ENCODE measurements at regions not wholly inside any gene's neighbourhood (a gene's known extent, or its start where the extent isn't known, plus 50 kb on each side); places are given as distances from the start of the nearest gene placed in this dataset.
"Not testable (repeated sequence)": the region's sequence is repeated elsewhere in the genome, so short reads cannot be mapped to it uniquely, and the experiment has no call there.

DNA sequence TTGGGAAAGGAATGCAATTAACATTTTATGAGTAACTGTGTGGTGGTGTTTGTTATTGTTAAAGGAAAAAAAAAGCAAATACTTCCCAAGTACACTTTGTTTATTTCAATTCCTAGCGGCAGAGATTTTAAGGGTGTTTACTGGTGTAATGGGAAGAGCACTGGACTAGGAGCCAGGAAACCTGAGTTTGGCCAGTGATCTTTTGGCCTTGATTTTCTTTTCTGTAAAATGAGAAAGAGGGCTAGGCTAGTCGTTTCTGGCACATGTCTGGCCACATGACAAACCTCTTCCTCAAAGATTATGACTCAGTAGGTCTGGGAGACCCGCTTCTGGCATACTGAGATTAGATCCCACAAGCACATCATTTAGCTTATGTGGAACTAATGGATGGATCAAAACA, 428.1 kb upstream of the NOX3 start:
- no peak for DNase-seq

DNA sequence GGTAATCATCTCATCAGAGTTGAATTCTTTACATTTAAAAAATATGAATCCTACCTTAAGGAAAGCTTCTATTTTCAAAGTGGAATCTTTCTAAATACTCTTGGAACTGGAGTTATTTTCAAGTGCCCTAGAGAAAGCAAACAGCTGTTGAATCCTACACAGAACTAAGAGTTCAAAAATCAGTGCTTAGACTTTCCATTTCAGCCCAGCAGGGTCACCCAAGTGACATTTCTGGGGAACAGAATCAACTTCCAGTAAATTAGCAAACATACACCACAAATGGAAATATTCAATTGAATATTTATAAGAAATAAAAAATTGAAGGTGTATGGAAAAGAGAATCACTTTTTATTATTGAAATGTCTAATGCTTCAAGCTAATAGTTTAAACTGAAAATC, 427.7 kb upstream of the NOX3 start:
- no peak for DNase-seq

DNA sequence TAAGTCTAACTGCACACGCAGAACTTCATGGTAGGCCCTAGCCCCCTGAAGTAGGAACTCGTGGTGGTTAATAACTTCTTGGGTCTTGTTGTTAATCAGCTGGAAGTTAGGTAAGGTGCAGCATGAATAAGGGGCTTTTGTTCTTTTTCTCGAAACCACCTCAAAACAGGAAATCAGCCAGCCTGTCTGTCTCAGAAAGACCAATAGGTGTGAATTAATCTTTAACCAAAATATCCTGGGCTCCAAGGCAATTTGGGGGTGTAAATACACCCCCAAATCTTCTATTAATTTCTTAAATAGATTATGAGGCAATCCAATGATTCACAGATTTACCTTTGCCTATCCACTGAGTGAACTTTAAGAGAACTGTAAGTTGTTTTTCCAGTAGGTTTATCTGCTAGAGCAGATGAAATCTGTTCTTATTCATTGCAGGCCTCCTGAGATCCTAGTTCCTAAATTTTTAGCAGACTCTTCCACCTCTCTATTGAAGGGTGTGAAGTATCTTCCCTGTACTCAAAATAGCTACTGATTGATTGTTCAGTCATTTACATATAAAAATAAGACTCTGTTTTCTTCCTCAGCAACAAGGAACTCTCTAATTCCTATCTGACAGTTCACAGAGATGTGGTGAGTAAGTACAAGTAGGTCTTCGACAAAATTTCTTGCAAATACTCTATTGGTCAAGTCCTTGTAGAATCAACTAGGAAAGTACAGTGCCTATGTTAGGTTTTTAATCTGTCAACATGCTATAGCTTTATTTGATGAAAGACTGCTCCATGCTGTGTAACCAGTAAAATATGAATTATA, 427.1 kb upstream of the NOX3 start:
- DNase-seq, result no peak

DNA sequence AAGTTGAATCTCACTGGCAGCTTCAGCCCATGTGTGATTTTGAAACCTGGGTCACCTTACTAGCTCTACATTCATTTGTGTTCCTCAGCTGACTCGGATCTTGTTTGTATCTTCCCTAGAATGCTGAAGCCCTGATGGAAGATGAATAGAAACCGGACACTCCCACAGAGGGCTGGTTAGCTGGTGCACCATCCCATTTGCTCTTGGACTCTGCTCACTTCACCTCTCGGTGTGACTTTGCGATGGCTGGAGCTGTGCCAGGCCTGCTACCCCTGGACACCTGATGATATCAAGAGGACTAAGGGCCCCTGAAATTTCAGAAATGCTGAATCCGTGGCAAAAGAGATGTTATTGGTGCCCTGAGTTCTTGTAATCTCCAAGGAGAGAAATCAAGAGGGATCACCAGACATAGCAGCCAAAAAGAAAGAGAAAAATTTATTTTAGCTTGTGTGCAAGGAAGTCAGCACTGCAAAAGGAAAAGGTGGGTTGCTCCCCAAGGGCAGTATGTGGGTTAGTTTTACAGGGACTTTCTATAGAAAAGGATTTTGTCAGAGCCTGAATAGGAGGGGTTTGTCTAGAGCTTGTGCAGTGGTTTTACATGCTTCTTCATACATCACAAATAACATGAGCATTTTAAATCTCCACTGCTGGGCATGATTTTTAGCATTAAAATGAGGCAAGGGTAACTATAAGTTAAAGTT, 426.3 kb upstream of the NOX3 start:
- DNase-seq, result no peak

DNA sequence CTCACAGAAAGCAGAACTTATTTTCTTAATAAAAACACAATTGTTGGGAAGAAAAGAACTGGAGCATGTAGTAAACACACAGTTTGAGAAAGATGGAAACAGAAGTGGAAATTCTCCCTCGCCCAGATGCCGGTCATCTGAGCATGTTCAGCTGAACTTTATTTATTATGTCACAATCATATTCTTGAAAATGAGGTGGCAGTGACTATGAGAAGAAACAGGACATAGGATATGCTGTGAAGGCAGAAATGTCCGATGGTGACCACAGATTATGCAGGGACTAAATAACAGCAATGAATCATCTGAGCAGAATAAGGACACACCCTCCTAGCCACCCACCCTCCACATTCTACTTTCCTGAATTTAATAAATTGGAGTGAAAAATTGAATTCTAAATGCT, 425.3 kb upstream of the NOX3 start:
- DNase-seq, result no peak

DNA sequence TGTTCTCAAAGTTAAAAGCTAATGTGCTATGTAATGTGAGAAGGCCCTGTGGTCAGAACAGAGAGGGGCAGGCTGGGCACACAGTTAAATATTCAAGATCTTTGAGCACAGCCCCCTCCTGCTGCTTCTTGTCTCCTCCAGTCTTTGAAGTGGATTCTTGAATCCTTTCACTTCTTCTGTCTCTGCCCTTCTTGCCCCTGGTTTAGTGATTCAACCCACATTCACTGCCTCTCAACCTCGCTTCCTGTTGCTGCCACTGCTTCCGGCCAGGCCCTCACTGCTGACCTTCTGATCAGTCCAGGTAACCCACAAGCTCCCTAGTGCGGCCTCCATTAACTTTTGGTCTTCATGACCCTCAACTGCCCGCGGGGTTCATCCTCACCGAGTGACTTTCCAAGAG, 417.3 kb upstream of the NOX3 start:
- no peak for DNase-seq

DNA sequence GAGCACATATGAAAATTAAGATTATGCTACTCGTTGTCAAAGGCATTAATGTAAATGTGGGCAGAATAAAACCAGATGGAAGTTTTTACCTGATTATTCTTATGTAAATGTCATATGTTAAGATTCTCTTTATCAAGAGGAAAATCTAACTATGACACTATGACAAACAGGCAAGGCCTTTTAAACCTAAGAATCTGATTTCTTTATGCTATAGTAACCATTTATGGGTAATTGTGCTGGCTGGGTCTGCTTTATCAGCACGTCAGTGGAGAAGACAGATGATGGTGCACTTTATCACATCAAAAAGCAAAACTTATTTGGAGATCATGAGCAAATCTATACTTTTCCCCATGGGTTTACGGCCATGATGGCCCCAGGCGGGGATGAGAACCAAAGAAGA, 412.0 kb upstream of the NOX3 start:
- no peak for DNase-seq

DNA sequence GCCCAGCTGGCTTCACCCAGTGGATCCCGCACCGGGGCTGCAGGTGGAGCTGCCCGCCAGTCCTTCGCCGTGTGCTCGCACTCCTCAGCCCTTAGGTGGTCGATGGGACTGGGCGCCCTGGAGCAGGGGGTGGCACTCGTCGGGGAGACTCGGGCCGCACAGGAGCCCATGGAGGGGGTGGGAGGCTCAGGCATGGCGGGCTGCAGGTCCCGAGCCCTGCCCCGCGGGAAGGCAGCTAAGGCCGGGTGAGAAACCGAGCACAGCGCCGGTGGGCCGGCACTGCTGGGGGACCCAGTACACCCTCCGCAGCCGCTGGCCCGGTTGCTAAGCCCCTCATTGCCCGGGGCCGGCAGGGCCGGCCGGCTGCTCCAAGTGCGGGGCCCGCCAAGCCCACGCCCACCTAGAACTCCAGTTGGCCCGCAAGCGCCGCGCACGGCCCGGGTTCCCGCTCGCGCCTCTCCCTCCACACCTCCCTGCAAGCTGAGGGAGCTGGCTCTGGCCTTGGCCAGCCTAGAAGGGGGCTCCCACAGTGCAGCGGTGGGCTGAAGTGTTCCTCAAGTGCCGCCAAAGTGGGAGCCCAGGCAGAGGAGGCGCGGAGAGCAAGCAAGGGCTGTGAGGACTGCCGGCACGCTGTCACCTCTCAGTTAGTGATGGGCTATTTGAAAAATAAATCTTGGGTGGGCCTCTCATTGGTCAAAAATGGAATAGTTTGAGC, 411.2 kb upstream of the NOX3 start:
- DNase-seq, result not testable (repeated sequence)

DNA sequence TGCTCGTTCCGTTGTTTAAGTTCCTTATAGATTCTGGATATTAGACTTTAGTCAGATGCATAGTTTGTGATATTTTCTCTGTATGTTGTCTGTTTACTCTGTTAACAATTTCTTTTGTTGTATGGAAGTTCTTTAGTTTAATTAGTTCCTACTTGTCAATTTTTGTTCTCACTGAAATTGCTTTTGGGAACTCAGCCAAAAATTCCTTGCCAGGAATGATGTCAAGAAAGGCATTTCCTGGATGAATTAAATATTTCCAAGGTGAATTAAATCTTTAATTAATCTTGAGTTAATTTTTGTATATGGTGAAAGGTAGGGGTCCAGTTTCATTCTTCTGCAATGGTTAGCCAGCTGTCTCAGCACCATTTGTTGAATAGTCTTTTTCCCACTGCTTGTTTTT, 406.2 kb upstream of the NOX3 start:
- no peak for DNase-seq

DNA sequence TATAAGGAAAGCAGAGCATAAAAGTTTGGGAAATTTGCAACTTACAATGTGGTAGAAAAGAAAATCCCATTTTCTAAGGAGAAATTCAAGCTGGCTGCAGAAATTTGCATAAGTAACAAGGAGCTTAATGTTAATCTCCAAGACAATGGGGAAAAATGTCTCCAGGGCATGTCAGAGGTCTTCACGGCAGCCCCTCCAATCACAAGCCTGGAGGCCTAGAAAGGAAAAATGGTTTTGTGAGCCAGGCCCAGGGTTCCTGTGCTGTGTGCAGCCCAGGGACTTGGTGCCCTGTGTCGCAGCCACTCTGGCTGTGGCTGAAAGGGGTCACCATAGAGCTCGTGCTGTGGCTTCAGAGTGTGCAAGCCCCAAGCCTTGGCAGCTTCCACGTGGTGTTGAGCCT, 403.3 kb upstream of the NOX3 start:
- not testable (repeated sequence) for DNase-seq

DNA sequence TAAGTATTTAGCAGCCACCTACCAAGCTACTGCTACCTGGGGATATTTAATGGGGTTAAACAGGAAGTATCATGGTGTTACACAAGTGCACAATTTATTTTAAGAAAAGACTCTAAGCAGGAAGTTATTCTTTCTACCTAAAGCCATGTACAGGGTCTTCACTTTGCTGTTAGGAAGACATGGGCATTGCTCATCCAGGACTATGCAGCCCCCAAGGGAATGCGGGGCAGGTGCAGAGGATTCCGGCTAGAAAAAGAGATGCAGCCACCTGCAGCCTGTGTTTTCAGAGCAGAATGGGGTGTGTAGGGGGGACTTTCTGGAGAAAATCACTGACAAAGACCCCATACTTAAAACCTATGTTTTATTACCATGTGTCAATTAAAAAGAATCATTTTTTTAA, 399.1 kb upstream of the NOX3 start:
- DNase-seq, result no peak

DNA sequence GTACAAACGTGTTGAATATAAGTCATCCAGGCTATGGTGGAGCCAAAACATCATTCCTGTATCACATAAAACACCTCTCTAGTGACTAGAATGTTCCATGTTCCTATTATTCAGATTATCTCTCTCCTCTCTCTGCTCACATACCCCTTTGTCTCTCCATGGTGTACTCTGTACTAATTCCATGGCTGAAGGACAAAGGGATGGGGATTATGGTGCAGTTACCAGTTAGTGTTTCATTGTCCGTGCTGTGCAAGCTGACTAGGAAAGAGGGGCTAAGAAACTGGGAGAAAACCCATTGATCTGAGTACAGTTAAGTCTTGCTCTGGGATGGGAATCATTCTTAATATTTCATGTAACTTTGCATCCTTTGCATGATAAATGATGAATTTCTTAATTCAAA, 397.4 kb upstream of the NOX3 start:
- no peak for DNase-seq

DNA sequence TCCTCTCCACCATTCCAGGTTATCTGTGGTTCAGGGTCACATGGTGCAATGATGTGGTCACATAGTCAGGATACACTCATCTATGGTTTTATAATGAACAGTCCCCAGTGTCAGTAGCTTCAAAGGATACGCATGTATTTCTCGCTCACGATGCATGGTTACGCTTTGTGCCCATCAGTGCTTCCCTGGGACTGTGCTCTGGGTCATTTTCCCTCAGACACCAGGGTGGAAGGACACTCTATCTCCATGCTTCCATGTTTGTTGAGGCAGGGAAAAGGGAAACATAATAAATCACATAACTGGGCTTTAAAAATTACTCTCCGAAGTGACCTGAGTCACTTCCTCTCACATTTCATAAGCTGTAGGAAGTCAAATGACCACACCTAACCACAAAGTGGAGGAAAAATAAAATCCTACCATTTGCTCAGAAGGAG, 394.8 kb upstream of the NOX3 start:
- DNase-seq, result no peak

DNA sequence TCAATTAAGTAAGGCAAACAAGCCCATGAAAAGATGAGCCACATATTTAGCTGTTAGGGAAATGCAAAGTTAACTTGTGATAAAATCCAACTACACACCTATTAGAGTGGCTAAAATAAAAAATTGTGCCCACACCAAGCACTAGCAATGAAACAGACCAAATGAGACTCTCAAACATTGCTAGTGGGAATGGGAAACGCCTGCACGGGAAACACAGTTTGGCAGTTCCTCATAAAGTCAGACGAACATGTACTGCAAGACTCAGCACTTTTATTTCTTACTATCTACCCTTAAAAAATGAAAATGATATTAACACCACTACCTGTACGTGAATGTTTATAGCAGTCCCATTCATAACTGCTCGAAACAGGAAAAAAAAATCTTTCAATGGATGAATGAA, 392.1 kb upstream of the NOX3 start:
- DNase-seq, result no peak

DNA sequence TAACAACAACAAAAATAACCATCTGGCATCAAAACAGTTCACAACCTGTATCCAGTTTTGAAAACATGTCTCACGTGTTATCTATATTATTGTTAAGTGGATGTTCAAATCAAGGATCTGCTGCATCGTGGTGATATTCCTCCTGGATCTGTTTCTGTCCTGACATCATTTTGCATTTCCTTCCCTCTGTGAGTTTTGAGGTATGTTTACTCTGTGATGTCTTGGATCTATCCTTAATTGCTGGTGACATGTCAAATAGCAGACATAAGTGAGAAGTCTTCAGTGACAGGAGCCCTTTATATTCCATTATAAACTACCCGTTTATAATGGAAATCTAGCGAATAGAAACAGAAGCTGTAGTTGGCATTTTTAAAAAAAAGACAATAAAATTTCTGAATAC, 381.8 kb upstream of the NOX3 start:
- DNase-seq, result no peak

DNA sequence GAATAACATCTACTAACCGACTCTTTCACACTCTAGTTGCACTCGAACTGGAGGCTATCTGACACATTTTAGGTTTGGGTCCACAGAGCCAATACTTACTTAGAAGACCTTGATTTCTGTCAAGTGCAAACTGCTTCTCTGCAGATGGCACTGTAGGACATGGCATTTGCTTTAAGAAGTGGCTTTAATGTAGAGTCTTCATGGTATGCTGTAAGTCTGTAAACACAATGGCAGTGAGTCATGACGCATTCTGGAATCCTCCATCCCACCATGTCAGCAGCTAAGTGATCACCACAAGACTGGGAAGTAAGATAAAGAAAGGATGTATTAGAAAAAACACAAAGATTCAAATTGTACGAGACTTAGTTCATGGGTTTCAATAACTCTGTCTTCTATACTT, 377.0 kb upstream of the NOX3 start:
- no peak for DNase-seq

DNA sequence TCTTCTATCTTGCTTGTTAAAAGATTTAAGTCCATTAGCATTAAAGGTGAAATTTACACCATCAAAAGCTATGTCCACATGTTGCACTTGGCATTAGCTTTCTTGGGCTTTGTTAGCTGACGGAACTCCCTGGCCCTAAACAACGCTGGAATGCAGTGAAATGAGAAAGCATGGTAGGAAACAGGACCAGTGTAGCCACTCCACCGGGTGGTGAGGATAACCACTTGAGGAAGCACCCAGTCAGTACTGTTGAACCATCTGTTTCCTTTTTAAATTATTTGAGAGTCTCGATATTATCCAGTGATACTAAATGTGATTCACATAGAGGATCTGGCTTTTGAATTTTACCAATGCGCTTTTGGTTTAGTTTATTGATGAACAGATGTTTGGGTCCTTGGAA, 374.9 kb upstream of the NOX3 start:
- DNase-seq, result no peak

DNA sequence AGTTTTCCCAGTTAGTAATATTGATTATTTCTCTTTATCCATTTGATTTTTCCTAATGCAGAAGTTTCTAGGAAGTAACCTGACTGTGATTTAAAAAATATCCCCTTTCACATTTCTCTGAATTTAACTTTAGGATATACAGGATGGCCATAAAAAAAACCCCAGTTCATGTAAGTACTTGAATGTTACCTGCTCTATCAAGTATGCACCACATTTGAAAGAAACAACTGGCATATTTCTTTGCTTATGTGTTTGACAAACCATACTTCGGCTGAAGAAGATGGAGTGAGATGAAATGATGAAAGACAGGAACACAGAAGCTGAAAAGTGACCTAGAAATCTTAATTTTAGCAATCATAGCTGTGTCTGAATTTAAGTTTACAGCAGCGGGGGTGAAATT, 374.0 kb upstream of the NOX3 start:
- DNase-seq, result no peak

DNA sequence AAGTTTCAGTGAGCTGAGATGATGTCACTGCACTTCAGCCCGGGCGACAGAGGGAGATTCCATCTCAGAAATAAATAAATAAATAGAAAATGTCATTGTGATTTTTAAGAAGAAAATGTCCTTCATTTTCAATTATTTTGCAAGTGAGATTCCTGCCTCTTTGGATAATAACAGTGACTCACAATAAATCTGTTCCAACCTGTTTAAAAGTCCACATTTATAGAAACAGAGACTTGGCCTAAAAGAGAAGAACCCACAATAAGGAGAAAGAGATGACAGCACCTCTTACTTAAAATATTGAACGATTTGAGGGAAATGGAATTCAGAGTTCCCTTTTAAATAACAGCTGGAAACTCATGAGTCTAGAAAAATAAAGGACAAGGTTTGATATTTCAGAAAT, 373.4 kb upstream of the NOX3 start:
- DNase-seq, result no peak

DNA sequence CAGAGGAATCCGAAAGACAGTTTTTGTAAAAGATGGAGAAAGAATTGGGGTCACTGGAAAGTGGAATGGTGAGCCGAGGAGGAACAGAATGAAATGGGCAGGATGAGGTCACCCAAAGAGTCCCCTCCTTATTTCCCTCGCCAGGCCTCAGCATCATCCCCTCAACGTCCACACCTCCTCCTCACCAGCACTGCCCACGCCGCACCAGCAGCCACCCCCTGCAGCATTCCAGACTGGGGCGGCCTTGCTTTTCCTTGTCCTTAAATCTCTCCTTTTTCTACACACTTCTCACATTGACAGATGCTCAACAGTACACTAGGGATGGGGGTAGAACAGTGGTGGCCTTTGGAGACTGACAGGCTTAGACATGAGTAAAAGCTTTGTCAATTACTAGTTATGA, 363.1 kb upstream of the NOX3 start:
- DNase-seq, result no peak

DNA sequence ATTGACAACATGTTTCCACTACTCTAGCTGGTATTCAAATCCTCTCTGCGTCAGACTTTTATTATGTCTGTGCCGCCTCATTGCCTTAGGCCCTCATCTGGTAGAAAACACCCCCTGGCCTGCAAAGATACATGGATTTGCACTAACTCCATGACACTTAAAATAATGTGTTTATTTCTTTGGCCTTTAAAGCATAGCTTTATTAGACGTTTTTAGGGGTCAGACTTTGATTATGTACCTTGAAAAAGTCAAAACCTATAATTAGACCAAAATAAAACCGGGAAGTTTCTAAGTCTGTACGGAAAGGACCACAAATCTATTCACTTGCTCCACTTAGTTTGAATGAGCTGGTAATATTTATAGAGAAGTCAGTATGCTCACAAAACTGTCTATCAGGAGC, 357.9 kb upstream of the NOX3 start:
- no peak for DNase-seq

DNA sequence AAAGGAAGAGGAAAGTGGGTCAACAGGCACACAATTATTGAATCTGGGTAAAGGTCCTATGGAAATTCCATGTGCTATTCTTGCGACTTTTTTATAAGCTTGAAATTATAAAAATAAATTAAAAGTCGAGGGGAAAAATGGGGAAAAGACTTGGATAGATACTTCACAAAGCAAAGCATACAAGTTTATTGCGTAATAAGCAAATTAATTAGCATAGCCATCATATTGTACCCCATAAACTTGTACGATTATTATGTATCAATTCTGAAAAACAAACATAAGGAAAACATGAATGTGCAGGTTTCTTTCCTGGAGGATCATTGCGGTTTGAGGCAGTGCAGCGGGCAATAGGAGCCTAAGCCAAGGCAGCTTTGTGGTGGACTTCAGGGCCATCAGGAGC, 351.6 kb upstream of the NOX3 start:
- DNase-seq, result no peak

DNA sequence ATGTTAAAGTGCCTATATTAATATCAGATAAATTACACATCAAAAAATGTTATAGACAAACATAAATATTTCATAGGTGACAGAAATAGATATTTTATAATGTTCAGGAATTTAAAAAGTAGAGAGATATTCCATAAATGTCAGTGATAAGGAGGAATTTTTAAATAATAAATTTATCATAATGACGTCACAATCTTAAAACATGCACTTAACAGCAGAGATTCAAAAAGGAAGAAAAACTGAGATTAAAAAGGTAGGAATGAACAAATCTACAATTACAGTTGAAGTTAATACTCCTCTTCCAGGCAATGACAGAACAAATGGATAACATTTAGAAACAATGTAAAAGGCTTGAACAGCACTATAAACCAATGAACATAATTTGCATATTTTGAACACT, 345.4 kb upstream of the NOX3 start:
- no peak for DNase-seq

DNA sequence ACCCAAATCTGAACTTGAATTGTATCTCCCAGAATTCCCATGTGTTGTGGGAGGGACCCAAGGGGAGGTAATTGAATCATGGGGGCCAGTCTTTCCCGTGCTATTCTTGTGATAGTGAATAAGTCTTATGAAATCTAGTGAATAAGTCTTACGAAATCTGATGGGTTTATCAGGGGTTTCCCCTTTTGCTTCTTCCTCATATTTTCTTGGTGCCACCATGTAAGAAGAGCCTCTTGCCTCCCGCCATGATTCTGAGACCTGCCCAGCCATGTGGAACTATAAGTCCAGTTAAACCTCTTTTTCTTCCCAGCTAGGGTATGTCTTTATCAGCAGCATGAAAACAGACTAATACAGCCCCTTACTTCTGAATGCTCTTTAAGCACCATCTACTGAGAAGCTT, 343.2 kb upstream of the NOX3 start:
- not testable (repeated sequence) for DNase-seq
